ENCODE measurements at regions not wholly inside any gene's neighbourhood (a gene's known extent, or its start where the extent isn't known, plus 50 kb on each side); places are given as distances from the start of the nearest gene placed in this dataset.
"Not testable (repeated sequence)": the region's sequence is repeated elsewhere in the genome, so short reads cannot be mapped to it uniquely, and the experiment has no call there.

DNA sequence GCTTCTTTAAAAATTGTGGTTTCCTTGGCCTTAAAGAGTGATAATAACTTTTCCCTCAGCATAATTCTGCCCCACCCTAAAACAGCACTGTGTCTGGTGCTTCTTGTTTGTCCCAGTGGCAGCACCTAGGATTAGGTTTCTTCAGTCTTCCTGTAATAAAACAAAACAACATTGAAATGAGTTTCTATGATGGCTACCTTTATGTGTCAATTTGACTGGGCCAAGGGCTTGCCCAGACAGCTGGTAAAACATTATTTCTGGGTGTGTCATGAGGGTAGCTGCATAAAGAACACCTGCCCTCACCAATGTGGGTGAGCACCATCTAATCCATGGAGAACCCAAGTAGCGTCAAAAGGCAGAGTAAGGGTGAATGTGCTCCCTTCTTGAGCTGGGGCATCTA lies 117.8 kb downstream of the QRSL1 start:
- TF ChIP-seq, protein P1, sequence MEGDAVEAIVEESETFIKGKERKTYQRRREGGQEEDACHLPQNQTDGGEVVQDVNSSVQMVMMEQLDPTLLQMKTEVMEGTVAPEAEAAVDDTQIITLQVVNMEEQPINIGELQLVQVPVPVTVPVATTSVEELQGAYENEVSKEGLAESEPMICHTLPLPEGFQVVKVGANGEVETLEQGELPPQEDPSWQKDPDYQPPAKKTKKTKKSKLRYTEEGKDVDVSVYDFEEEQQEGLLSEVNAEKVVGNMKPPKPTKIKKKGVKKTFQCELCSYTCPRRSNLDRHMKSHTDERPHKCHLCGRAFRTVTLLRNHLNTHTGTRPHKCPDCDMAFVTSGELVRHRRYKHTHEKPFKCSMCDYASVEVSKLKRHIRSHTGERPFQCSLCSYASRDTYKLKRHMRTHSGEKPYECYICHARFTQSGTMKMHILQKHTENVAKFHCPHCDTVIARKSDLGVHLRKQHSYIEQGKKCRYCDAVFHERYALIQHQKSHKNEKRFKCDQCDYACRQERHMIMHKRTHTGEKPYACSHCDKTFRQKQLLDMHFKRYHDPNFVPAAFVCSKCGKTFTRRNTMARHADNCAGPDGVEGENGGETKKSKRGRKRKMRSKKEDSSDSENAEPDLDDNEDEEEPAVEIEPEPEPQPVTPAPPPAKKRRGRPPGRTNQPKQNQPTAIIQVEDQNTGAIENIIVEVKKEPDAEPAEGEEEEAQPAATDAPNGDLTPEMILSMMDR (conservative IDR thresholded peaks at IDR 0.05) = no peak
- H3K27ac ChIP-seq = no peak overlapping the region

- TF ChIP-seq, protein P1 (conservative IDR thresholded peaks at IDR 0.05) = no peak
- H3K27ac ChIP-seq = no peak overlapping the region
Observed at GRCh38 chr6:106746652-106747051, 117.3 kb downstream of the QRSL1 start.

GRCh38 chr6:106745824-106746582 lies 116.6 kb downstream of the QRSL1 start:
- H3K27ac ChIP-seq = no peak overlapping the region
- TF ChIP-seq, protein P1 (conservative IDR thresholded peaks at IDR 0.05) = no peak

- H3K27ac ChIP-seq = no peak overlapping the region
- TF ChIP-seq, protein P1 (conservative IDR thresholded peaks at IDR 0.05) = no peak
Observed at GRCh38 chr6:106745197-106745770, 115.9 kb downstream of the QRSL1 start.

DNA sequence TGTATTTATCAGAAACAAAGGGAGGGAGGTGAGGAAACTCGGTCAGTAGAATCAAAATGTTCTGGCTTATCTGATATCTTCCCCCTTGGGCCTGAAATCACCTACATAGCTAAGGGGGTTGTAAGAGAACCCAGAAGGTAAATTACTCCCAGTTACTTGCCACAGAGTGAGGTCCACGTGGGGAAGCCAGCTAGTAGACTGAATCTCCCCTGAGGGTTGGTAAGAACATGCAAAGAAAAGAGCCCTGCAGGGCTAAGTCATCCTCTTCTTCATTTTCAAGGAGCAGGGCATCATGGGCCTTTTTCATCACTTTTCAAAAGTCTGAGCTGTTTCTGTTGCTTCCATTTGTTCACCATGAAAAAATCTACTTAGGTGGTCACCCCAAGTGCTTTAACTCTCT lies 115.4 kb downstream of the QRSL1 start:
- H3K27ac ChIP-seq = no peak overlapping the region
- TF ChIP-seq, protein P1 (conservative IDR thresholded peaks at IDR 0.05) = no peak

DNA sequence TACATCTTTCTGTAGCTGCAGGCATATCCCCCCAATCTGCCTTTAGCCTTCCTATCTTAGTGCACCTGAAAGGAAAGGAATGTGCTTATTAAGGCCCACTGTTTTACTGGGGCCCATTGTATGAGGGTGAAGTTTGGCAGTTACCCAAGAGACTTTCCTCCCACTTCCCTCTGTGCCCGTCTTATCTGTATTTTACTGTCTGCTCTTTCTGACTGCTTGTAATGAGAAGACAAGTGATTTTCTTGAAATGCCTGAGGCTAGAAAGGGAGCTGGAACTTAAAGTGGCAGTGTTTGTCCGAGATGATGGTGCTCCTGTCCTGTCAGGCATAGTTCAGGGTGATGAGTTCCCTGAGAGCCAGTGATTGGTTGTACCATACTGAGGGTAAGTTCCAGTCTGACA lies 114.7 kb downstream of the QRSL1 start:
- not testable (repeated sequence) for H3K27ac ChIP-seq

- H3K27ac ChIP-seq = no peak overlapping the region
- TF ChIP-seq, protein P1 (conservative IDR thresholded peaks at IDR 0.05) = no peak
Observed at GRCh38 chr6:106743612-106744011, 114.2 kb downstream of the QRSL1 start.

- no peak overlapping the region for H3K27ac ChIP-seq
- TF ChIP-seq, protein P1 (conservative IDR thresholded peaks at IDR 0.05) = no peak
Observed at GRCh38 chr6:106740287-106740686, 110.9 kb downstream of the QRSL1 start.

Data from VCaP (cell line).